HS-5 (cell line): ENCODE measurements at regions not wholly inside any gene's neighbourhood (a gene's known extent, or its start where the extent isn't known, plus 50 kb on each side); places are given as distances from the start of the nearest gene placed in this dataset.
"Not testable (repeated sequence)": the region's sequence is repeated elsewhere in the genome, so short reads cannot be mapped to it uniquely, and the experiment has no call there.

ENCODE experiments used
- DNase-seq: peaks from one replicate; pipeline ENCODE4 v3.0.0-alpha.2; 2012; ENCODE audit warnings: low read depth

- no peak for DNase-seq
Measured at GRCh38 chr12:124706363-124706762, 139.0 kb upstream of the NCOR2 start.

GRCh38 chr12:124705545-124706138 lies 138.2 kb upstream of the NCOR2 start:
- DNase-seq: no peak

- DNase-seq: no peak
Measured at GRCh38 chr12:124704619-124705018, 137.2 kb upstream of the NCOR2 start.

- DNase-seq: no peak
Measured at GRCh38 chr12:124703856-124704255, 136.4 kb upstream of the NCOR2 start.

- no peak for DNase-seq
Measured at GRCh38 chr12:124702736-124703135, 135.3 kb upstream of the NCOR2 start.

GRCh38 chr12:124700810-124701592 lies 133.6 kb upstream of the NCOR2 start:
- no peak for DNase-seq

GRCh38 chr12:124699909-124700308 lies 132.5 kb upstream of the NCOR2 start:
- no peak for DNase-seq

- no peak for DNase-seq
Measured at GRCh38 chr12:124698998-124699305, 131.5 kb upstream of the NCOR2 start.

- DNase-seq: no peak
Measured at GRCh38 chr12:124698211-124698997, 131.0 kb upstream of the NCOR2 start.

GRCh38 chr12:124697722-124698121 lies 130.3 kb upstream of the NCOR2 start:
- not testable (repeated sequence) for DNase-seq

GRCh38 chr12:124696693-124697476 lies 129.5 kb upstream of the NCOR2 start:
- DNase-seq: no peak

- no peak for DNase-seq
Measured at GRCh38 chr12:124695861-124696260, 128.4 kb upstream of the NCOR2 start.

GRCh38 chr12:124694846-124695497 lies 127.6 kb upstream of the NCOR2 start:
- no peak for DNase-seq

- no peak for DNase-seq
Measured at GRCh38 chr12:124694250-124694649, 126.8 kb upstream of the NCOR2 start.

- no peak for DNase-seq
Measured at GRCh38 chr12:124693111-124693723, 125.8 kb upstream of the NCOR2 start.

- no peak for DNase-seq
Measured at GRCh38 chr12:124692443-124692842, 125.0 kb upstream of the NCOR2 start.

- no peak for DNase-seq
Measured at GRCh38 chr12:124691429-124691828, 124.0 kb upstream of the NCOR2 start.

- DNase-seq: no peak
Measured at GRCh38 chr12:124689631-124690030, 122.2 kb upstream of the NCOR2 start.

GRCh38 chr12:124688356-124688992 lies 121.1 kb upstream of the NCOR2 start:
- DNase-seq: no peak

- no peak for DNase-seq
Measured at GRCh38 chr12:124687917-124688316, 120.5 kb upstream of the NCOR2 start.
